Panc1 (cell line): ENCODE measurements at regions not wholly inside any gene's neighbourhood (a gene's known extent, or its start where the extent isn't known, plus 50 kb on each side); places are given as distances from the start of the nearest gene placed in this dataset.

ENCODE experiments used
- ATAC-seq: fragments of 200-7000 bp; cut with Tn5 transposase; 2 replicates; pipeline ENCODE4 v1.9.1; 2020; ENCODE audit warnings: mild to moderate bottlenecking, moderate library complexity
- BruUV-seq: library from RNA; stranded (reverse); fragments of 400-500 nt; replicated peaks from 2 replicates; lab custom pipeline; 2021; lab: Mats Ljungman, UMichigan
- CTCF ChIA-PET: fragments of 300-600 bp; sonication (Branson Sonifier 250); formaldehyde crosslinking; loops from one replicate; lab custom pipeline; 2022; ENCODE audit warnings: antibody characterized with exemption; lab: Charles Lee
- POLR2A ChIA-PET: fragments of 300-600 bp; sonication (Branson Sonifier 250); formaldehyde crosslinking; loops from one replicate; lab custom pipeline; 2022; ENCODE audit warnings: antibody characterized with exemption; lab: Charles Lee
- DNase-seq: peaks from one replicate; pipeline ENCODE4 v3.0.0-alpha.2; 2010; ENCODE audit warnings: low read depth, low spot score
- H3K27ac ChIP-seq: 2 replicates; pipeline ENCODE4 v1.5.1; 2011; ENCODE audit warnings: mild to moderate bottlenecking, low read length, inconsistent platforms
- H3K27me3 ChIP-seq: fragments of 200-500 bp; sonication (Bioruptor generic); 2 replicates; pipeline ENCODE4 v1.6.0; 2014; ENCODE audit warnings: low read length, inconsistent platforms; ENCODE audit not compliant: control insufficient read depth, insufficient read depth
- H3K36me3 ChIP-seq: fragments of 200-500 bp; sonication (Bioruptor generic); 2 replicates; pipeline ENCODE4 v1.5.1; 2014; ENCODE audit warnings: inconsistent platforms, mild to moderate bottlenecking, low read length, moderate library complexity; ENCODE audit not compliant: control insufficient read depth, insufficient read depth
- H3K4me1 ChIP-seq: 2 replicates; pipeline ENCODE4 v1.5.1; 2011; ENCODE audit warnings: inconsistent platforms, mild to moderate bottlenecking, low read length, moderate library complexity; ENCODE audit not compliant: control insufficient read depth, insufficient read depth
- H3K4me3 ChIP-seq, 2 experiments: 2 replicates each; pipeline ENCODE4 v1.5.1; 2011 to 2012; ENCODE audit warnings: low read depth in 2 of 2, low read length in 2 of 2, mild to moderate bottlenecking in 2 of 2, inconsistent platforms in 1 of 2, moderate library complexity in 1 of 2
- H3K9me3 ChIP-seq: fragments of 200-500 bp; sonication (Bioruptor generic); 2 replicates; pipeline ENCODE4 v1.5.1; 2014; ENCODE audit warnings: low read depth, mild to moderate bottlenecking, inconsistent platforms, low read length, moderate library complexity; ENCODE audit not compliant: control insufficient read depth, insufficient read depth
- CTCF ChIP-seq: fragments of 450-650 bp; IDR thresholded peaks from 2 replicates; pipeline ENCODE4 v1.5.1; 2017; ENCODE audit warnings: mild to moderate bottlenecking
- POLR2AphosphoS5 ChIP-seq: IDR thresholded peaks from 2 replicates; pipeline ENCODE4 v1.6.1; 2012; ENCODE audit warnings: mild to moderate bottlenecking, low read depth, low read length, moderate library complexity
- SIN3A ChIP-seq: IDR thresholded peaks from 2 replicates; pipeline ENCODE4 v1.6.1; 2012; ENCODE audit warnings: low read depth, mild to moderate bottlenecking, low read length, moderate library complexity, borderline replicate concordance; ENCODE audit not compliant: insufficient read depth
- TCF7L2 ChIP-seq: IDR thresholded peaks from 2 replicates; pipeline ENCODE4 v1.6.1; 2011; ENCODE audit warnings: mild to moderate bottlenecking, low read depth, low read length, inconsistent platforms
- in situ Hi-C: cut with HindIII; loops from 2 replicates; pipeline ENCODE4 v1.10.0; 2016; ENCODE audit warnings: low sequenced_read_pairs, low pct_unique_long_range_greater_than_20kb
- intact Hi-C: fragments of 100-400 bp; cut with micrococcal nuclease; formaldehyde crosslinking; loops from one replicate; pipeline ENCODE4 v1.10.0; 2022; ENCODE audit not compliant: unreplicated experiment
- TF ChIP-seq, protein P1 (sequence below), 2 experiments: IDR thresholded peaks; 2 replicates each; pipeline ENCODE4 v1.6.1; 2011 to 2012; ENCODE audit warnings: low read depth in 2 of 2, control low read depth in 1 of 2, low read length in 1 of 2, mild to moderate bottlenecking in 1 of 2, moderate library complexity in 1 of 2; ENCODE audit not compliant: insufficient read depth in 1 of 2

DNA sequence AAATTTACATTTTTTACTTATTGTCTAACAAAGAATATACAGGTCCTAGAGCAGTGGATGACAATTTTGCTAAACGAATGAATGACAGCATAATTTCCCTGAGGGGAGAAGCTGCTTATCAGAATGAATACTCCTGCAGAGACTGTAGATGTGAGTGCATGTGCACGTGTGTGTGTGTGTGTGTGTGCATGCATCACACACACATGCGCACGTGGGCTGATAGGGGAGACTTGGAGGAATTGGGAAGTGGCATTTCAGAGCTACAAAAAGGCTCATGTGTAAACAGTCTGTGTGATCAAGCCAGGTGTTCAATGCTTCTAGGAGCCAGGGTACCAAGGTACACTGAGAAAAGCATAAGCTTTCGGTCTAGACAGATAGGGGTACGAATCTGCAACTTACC lies 93.5 kb upstream of the SASH1 start:
- in situ Hi-C loops = no loop called here
- no TSS peak for BruUV-seq
- no peaks in the 10 kb centered on the region for H3K36me3 ChIP-seq
- H3K27me3 ChIP-seq = no peaks in the 10 kb centered on the region
- intact Hi-C loops = no loop called here
- no peak overlapping the region for H3K4me3 ChIP-seq
- ATAC-seq = no peak
- TF ChIP-seq, protein P1, sequence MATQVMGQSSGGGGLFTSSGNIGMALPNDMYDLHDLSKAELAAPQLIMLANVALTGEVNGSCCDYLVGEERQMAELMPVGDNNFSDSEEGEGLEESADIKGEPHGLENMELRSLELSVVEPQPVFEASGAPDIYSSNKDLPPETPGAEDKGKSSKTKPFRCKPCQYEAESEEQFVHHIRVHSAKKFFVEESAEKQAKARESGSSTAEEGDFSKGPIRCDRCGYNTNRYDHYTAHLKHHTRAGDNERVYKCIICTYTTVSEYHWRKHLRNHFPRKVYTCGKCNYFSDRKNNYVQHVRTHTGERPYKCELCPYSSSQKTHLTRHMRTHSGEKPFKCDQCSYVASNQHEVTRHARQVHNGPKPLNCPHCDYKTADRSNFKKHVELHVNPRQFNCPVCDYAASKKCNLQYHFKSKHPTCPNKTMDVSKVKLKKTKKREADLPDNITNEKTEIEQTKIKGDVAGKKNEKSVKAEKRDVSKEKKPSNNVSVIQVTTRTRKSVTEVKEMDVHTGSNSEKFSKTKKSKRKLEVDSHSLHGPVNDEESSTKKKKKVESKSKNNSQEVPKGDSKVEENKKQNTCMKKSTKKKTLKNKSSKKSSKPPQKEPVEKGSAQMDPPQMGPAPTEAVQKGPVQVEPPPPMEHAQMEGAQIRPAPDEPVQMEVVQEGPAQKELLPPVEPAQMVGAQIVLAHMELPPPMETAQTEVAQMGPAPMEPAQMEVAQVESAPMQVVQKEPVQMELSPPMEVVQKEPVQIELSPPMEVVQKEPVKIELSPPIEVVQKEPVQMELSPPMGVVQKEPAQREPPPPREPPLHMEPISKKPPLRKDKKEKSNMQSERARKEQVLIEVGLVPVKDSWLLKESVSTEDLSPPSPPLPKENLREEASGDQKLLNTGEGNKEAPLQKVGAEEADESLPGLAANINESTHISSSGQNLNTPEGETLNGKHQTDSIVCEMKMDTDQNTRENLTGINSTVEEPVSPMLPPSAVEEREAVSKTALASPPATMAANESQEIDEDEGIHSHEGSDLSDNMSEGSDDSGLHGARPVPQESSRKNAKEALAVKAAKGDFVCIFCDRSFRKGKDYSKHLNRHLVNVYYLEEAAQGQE (IDR thresholded peaks at IDR 0.05; ENCODE audit: insufficient read depth in 1 of 2, low read depth in 2 of 2, low read length in 1 of 2) = no peak
- TF ChIP-seq TCF7L2 = no peak
- TF ChIP-seq SIN3A = no peak
- TF ChIP-seq CTCF = no peak
- no peak for TF ChIP-seq POLR2AphosphoS5
- H3K27ac ChIP-seq = no peak overlapping the region
- ChIA-PET CTCF (no interaction called here), POLR2A (no interaction called here)
- H3K9me3 ChIP-seq = no peaks in the 10 kb centered on the region
- H3K4me1 ChIP-seq = no peaks in the 10 kb centered on the region
- no peak for DNase-seq

DNA sequence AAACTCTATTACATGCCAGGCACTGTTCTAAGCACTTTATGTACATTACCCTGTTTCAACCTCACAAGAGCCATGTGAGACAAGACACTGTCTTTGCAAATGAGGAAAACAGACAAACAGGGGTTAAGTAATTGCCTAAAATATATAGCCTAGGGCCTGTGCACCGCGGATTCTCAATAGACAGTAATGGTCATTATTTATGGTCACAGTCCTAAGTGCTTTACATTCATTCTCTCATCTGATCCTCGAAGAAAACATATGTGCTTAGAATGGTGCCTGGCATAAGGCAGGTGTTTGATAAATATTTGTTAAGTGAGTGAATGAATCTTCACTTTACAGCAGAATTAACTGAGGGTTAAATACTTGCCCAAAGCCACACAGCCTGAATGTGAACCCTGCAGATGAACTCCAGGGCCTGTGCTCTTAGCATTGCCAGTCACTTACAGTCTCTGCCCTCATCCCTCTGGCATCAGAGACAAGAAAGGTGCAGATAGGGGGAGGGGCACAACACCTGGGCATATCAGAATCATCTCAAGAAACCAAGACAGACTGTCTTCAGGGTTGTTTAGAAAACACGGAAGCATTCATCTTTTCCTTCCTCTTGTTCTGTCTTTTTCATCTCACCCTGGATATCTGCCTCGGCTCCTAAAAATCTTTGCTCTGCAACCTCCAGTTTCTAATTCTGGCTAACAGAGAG lies 92.8 kb upstream of the SASH1 start:
- intact Hi-C loops = loop anchor here (2.0 to 10.0 kb wide), 2 partner anchors 73 to 215 kb away; no protein-coding TSS in a partner anchor
- Histone ChIP-seq H3K4me1 (no peaks in the 10 kb centered on the region), H3K36me3 (no peaks in the 10 kb centered on the region), H3K9me3 (no peaks in the 10 kb centered on the region), H3K27ac (no peak overlapping the region), H3K4me3 (no peak overlapping the region), H3K27me3 (no peaks in the 10 kb centered on the region)
- BruUV-seq = no TSS peak
- in situ Hi-C loops = no loop called here
- ATAC-seq = no peak
- POLR2A ChIA-PET = no interaction called here
- DNase-seq = no peak
- TF ChIP-seq CTCF (no peak), TCF7L2 (no peak), POLR2AphosphoS5 (no peak), SIN3A (no peak)
- TF ChIP-seq, protein P1 (IDR thresholded peaks at IDR 0.05; ENCODE audit: insufficient read depth in 1 of 2, low read depth in 2 of 2, low read length in 1 of 2) = no peak
- CTCF ChIA-PET = no interaction called here
